Activated CD8-positive, alpha-beta memory T cell treated with anti-CD3 and anti-CD28 coated beads for 36 hours (primary cell): ENCODE measurements at regions not wholly inside any gene's neighbourhood (a gene's known extent, or its start where the extent isn't known, plus 50 kb on each side); places are given as distances from the start of the nearest gene placed in this dataset.

Experiments used
- CTCF ChIA-PET: fragments of 350-600 bp; sonication (Branson Sonifier 250); formaldehyde crosslinking; loops from one replicate; lab custom pipeline; 2021; ENCODE audit warnings: antibody characterized with exemption; lab: Charles Lee
- POLR2A ChIA-PET: fragments of 350-600 bp; sonication (Branson Sonifier 250); formaldehyde crosslinking; loops from one replicate; lab custom pipeline; 2021; ENCODE audit warnings: antibody characterized with exemption; lab: Charles Lee

GRCh38 chr6:19655744-19656143, 181.4 kb upstream of the ID4 start:
- ChIA-PET CTCF (no interaction called here), POLR2A (no interaction called here)

- ChIA-PET POLR2A (no interaction called here), CTCF (no interaction called here)
Observed at GRCh38 chr6:19660123-19660910, 176.9 kb upstream of the ID4 start.

- CTCF ChIA-PET = no interaction called here
- POLR2A ChIA-PET = no interaction called here
Observed at GRCh38 chr6:19662911-19663310, 174.3 kb upstream of the ID4 start.

- CTCF ChIA-PET = no interaction called here
Observed at GRCh38 chr6:19663479-19663878, 173.7 kb upstream of the ID4 start.

GRCh38 chr6:19664050-19664449, 173.1 kb upstream of the ID4 start:
- ChIA-PET CTCF (no interaction called here), POLR2A (no interaction called here)

More at GRCh38 chr6:19663479-19663878, 173.7 kb upstream of the ID4 start:
- POLR2A ChIA-PET = no interaction called here

- POLR2A ChIA-PET = no interaction called here
- CTCF ChIA-PET = no interaction called here
Observed at GRCh38 chr6:19664878-19665612, 172.1 kb upstream of the ID4 start.

- POLR2A ChIA-PET = no interaction called here
- CTCF ChIA-PET = no interaction called here
Observed at GRCh38 chr6:19665613-19665909, 171.6 kb upstream of the ID4 start.

GRCh38 chr6:19668710-19669109, 168.5 kb upstream of the ID4 start:
- POLR2A ChIA-PET = no interaction called here
- CTCF ChIA-PET = no interaction called here

- ChIA-PET CTCF (no interaction called here), POLR2A (no interaction called here)
Observed at GRCh38 chr6:19669206-19669605, 168.0 kb upstream of the ID4 start.

GRCh38 chr6:19682859-19683258, 154.3 kb upstream of the ID4 start:
- CTCF ChIA-PET = no interaction called here

GRCh38 chr6:19690325-19691075, 146.7 kb upstream of the ID4 start:
- CTCF ChIA-PET = no interaction called here
- POLR2A ChIA-PET = no interaction called here

More at GRCh38 chr6:19682859-19683258, 154.3 kb upstream of the ID4 start:
- POLR2A ChIA-PET = no interaction called here

GRCh38 chr6:19691465-19692167, 145.6 kb upstream of the ID4 start:
- POLR2A ChIA-PET = no interaction called here
- CTCF ChIA-PET = no interaction called here

- CTCF ChIA-PET = no interaction called here
Observed at GRCh38 chr6:19692506-19693298, 144.5 kb upstream of the ID4 start.

GRCh38 chr6:19694697-19695096, 142.5 kb upstream of the ID4 start:
- POLR2A ChIA-PET = no interaction called here
- CTCF ChIA-PET = no interaction called here

More at GRCh38 chr6:19692506-19693298, 144.5 kb upstream of the ID4 start:
- POLR2A ChIA-PET = no interaction called here

- CTCF ChIA-PET = no interaction called here
Observed at GRCh38 chr6:19697744-19698290, 139.4 kb upstream of the ID4 start.

GRCh38 chr6:19699932-19700331, 137.2 kb upstream of the ID4 start:
- CTCF ChIA-PET = no interaction called here

More at GRCh38 chr6:19697744-19698290, 139.4 kb upstream of the ID4 start:
- POLR2A ChIA-PET = no interaction called here

GRCh38 chr6:19705606-19706005, 131.6 kb upstream of the ID4 start:
- ChIA-PET POLR2A (no interaction called here), CTCF (no interaction called here)

More at GRCh38 chr6:19699932-19700331, 137.2 kb upstream of the ID4 start:
- POLR2A ChIA-PET = no interaction called here

GRCh38 chr6:19712012-19712688, 125.0 kb upstream of the ID4 start:
- ChIA-PET CTCF (no interaction called here), POLR2A (no interaction called here)
